ENCODE measurements at regions not wholly inside any gene's neighbourhood (a gene's known extent, or its start where the extent isn't known, plus 50 kb on each side); places are given as distances from the start of the nearest gene placed in this dataset.
"Not testable (repeated sequence)": the region's sequence is repeated elsewhere in the genome, so short reads cannot be mapped to it uniquely, and the experiment has no call there.

DNA sequence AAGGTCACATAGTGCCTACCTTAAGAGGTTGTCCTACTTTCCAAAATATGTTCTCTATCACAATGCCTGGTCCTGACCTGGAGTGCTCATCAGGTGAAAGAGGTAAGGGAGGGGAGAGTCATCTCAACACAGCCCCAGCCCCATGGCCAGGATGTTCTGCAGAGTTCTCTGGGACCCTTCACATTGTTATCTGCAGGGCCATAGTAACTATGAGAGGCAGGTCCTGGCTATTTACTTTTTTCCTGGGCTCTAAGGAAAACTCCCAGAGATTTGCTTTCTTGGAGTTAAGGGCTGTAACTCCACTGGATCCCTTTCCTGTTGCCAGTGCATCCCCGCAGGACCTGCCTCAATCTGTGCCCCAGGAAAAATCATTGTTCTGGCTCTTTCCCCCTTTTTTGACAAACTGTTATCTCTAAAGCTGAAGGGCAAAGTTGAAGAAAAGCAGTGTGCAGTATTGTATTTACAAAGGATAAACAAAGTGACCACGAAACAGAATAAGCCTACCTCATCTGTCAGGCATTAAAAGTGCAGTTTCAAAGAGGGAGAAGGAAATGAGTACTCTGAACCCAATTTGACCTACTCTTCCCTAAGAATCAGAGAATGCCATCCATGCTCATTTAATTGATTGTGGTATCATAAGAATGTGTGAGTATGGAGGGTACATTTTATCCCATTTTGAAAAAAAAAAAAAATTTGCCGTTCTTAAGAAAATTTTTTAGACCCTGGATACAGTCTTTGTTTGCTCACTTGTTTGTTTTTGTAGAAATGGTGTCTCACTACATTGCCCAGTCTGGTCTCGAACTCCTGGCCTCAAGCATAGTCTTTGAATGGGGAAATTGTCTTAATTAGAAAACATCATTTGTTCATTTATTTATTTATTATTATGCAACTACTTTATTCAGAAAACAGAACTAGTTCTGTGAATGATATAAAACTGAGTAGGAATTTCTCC is 149.6 kb downstream of the RHOU start:
- peaks cover 8% of the 10 kb centered on the region for H3K9me3 Mint-ChIP-seq
- no peak overlapping the region for H3K27ac Mint-ChIP-seq
- H3K27me3 Mint-ChIP-seq (ENCODE audit: low read depth), result peaks cover 9% of the 10 kb centered on the region
- intact Hi-C loops (cut with micrococcal nuclease), result no loop called here
- peaks cover 2% of the 10 kb centered on the region for H3K4me1 Mint-ChIP-seq (ENCODE audit: low read depth)
- no peak overlapping the region for H3K4me3 Mint-ChIP-seq (ENCODE audit: low read depth)
- DNase-seq (ENCODE audit: low spot score), result no peak
- H3K36me3 Mint-ChIP-seq (ENCODE audit: low read depth), result no peaks in the 10 kb centered on the region

DNA sequence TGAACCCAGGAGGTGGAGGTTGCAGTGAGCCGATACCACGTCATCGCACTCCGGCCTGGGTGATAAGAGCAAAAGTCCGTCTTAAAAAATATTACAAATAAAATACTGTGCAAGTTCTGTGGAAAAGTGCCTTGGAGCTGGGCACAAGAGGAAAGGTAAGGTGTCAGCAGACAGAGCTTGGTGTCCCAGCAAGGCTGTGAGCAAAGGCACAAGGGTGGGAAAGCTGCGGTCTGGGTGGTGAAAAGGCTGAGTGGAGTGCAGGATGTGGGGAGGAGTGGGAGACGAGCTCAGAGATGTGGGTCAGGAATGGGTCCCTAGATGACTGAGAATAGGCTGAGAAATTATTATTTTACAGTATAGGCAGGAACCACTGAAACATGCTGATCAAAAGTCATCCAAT is 150.6 kb downstream of the RHOU start:
- Mint-ChIP-seq H3K27me3 (ENCODE audit: low read depth) (peaks cover 16% of the 10 kb centered on the region), H3K4me3 (ENCODE audit: low read depth) (no peak overlapping the region), H3K36me3 (ENCODE audit: low read depth) (no peaks in the 10 kb centered on the region), H3K9me3 (peaks cover 8% of the 10 kb centered on the region), H3K4me1 (ENCODE audit: low read depth) (peaks cover 9% of the 10 kb centered on the region), H3K27ac (no peak overlapping the region)
- intact Hi-C loops (cut with micrococcal nuclease), result no loop called here
- DNase-seq (ENCODE audit: low spot score), result no peak

DNA sequence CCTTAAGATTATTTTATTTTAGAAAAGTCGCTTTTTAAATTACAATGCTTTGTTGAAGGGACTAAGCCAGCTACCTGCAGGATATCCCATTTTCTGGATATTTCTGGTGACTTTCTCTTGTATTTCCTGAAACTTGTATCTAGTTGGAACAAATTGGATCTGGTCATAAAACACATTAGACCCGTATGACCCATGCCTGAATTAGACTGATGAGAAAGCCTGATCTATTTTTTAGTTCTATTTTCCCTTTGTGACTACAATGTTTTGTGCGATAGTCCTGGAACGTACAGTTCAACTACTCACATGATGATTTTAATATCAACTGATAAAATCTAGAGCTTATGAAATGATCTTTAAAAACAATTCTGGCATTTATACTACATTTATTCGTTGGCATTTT is 151.8 kb downstream of the RHOU start:
- H3K27ac Mint-ChIP-seq, result no peak overlapping the region
- intact Hi-C loops (cut with micrococcal nuclease), result no loop called here
- no peak for DNase-seq (ENCODE audit: low spot score)
- H3K27me3 Mint-ChIP-seq (ENCODE audit: low read depth), result peaks cover 18% of the 10 kb centered on the region
- H3K4me1 Mint-ChIP-seq (ENCODE audit: low read depth), result peaks cover 12% of the 10 kb centered on the region
- H3K9me3 Mint-ChIP-seq, result peaks cover 8% of the 10 kb centered on the region
- H3K36me3 Mint-ChIP-seq (ENCODE audit: low read depth), result no peaks in the 10 kb centered on the region
- no peak overlapping the region for H3K4me3 Mint-ChIP-seq (ENCODE audit: low read depth)

DNA sequence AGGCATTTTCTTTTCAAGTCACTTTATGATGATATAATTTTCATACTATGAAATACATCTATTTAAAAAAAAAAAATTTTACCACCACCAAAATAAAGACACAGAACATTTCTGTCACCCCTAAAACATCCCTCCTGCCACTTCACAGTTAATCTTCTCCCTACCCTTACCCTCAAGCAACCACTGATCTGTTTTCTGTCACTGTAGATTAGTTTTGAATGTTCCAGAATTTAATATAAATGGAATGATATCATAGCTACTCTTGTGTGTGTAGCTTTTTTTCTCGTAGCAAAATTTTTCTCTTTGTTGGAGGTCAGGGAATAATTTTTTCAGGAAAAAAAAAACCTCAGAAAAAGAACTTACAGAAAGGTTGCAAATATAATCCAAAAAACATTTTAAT is 152.7 kb downstream of the RHOU start:
- Mint-ChIP-seq H3K27me3 (ENCODE audit: low read depth) (peaks cover 18% of the 10 kb centered on the region), H3K36me3 (ENCODE audit: low read depth) (no peaks in the 10 kb centered on the region), H3K9me3 (peaks cover 8% of the 10 kb centered on the region), H3K4me1 (ENCODE audit: low read depth) (peaks cover 12% of the 10 kb centered on the region), H3K27ac (no peak overlapping the region), H3K4me3 (ENCODE audit: low read depth) (no peak overlapping the region)
- no peak for DNase-seq (ENCODE audit: low spot score)
- intact Hi-C loops (cut with micrococcal nuclease), result no loop called here

DNA sequence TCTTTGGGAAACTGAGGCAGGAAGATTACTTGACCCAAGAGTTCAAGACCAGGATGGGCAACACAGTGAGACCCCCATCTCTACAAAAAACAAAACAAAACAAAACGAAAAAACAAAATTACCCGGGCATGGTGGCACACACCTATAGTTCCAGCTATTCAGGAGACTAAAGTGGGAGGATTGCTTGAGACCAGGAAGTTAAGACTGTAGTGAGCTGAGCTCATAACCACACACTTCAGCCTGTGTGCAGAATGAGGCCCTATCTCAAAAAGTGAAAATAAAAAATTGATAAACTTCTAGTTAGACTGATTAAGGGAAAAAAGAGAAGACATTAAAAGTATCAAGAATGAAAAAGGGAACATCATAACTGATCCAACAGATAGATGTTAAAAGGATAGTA is 154.0 kb downstream of the RHOU start:
- peaks cover 4% of the 10 kb centered on the region for H3K9me3 Mint-ChIP-seq
- peaks cover 18% of the 10 kb centered on the region for H3K27me3 Mint-ChIP-seq (ENCODE audit: low read depth)
- H3K4me1 Mint-ChIP-seq (ENCODE audit: low read depth), result peaks cover 12% of the 10 kb centered on the region
- intact Hi-C loops (cut with micrococcal nuclease), result no loop called here
- DNase-seq (ENCODE audit: low spot score), result no peak
- H3K4me3 Mint-ChIP-seq (ENCODE audit: low read depth), result no peak overlapping the region
- no peaks in the 10 kb centered on the region for H3K36me3 Mint-ChIP-seq (ENCODE audit: low read depth)
- no peak overlapping the region for H3K27ac Mint-ChIP-seq

DNA sequence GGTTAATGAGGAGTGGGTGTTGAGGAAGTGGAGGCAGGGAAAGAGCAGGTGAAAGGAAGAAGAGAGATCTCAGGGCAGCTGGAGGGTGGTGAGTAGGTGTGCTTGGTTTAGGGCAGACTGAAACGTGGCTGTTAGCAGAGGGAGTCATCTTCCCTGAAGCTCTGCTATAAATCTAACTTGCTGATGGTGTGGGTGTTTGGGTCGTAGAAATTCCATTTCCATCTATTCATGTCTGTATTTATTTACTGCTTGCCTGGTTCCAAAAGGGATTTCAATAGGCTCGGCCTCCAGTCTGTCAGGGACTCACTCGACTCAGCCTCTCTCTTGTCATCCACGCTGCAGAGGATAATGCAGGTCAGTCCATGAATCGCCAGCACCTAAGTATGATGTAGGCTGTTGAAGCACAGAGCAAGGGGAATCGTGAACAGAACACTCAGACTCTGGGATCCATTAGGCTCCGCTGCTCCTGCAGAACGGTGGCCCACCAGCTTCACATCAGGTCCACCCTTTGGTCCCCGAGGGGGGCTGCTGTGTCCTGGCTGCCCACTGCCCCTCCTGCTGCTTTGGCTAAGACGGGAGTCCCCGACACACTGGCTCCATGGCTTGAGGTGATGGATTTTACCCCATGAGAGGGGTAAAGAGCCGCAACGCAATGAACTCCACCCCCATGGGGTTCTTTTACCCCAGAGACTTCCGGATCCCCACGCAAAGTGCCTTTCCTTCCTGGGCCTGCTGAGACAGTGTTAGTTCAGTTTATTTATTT is 156.2 kb downstream of the RHOU start:
- H3K9me3 Mint-ChIP-seq, result no peaks in the 10 kb centered on the region
- no peak overlapping the region for H3K4me3 Mint-ChIP-seq (ENCODE audit: low read depth)
- intact Hi-C loops (cut with micrococcal nuclease), result no loop called here
- H3K4me1 Mint-ChIP-seq (ENCODE audit: low read depth), result peaks cover 12% of the 10 kb centered on the region
- H3K27me3 Mint-ChIP-seq (ENCODE audit: low read depth), result peaks cover 14% of the 10 kb centered on the region
- no peak for DNase-seq (ENCODE audit: low spot score)
- no peaks in the 10 kb centered on the region for H3K36me3 Mint-ChIP-seq (ENCODE audit: low read depth)
- no peak overlapping the region for H3K27ac Mint-ChIP-seq

DNA sequence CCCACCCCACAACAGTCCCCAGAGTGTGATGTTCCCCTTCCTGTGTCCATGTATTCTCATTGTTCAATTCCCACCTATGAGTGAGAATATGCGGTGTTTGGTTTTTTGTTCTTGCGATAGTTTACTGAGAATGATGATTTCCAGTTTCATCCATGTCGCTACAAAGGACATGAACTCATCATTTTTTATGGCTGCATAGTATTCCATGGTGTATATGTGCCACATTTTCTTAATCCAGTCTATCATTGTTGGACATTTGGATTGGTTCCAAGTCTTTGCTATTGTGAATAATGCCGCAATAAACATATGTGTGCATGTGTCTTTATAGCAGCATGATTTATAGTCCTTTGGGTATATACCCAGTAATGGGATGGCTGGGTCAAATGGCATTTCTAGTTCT is 156.9 kb downstream of the RHOU start:
- H3K4me3 Mint-ChIP-seq (ENCODE audit: low read depth); H3K9me3 Mint-ChIP-seq; DNase-seq (ENCODE audit: low spot score); H3K27ac Mint-ChIP-seq; intact Hi-C loops (cut with micrococcal nuclease); H3K36me3 Mint-ChIP-seq (ENCODE audit: low read depth): not testable (repeated sequence)
- Mint-ChIP-seq H3K4me1 (ENCODE audit: low read depth) (peaks cover 12% of the 10 kb centered on the region), H3K27me3 (ENCODE audit: low read depth) (peaks cover 14% of the 10 kb centered on the region)

DNA sequence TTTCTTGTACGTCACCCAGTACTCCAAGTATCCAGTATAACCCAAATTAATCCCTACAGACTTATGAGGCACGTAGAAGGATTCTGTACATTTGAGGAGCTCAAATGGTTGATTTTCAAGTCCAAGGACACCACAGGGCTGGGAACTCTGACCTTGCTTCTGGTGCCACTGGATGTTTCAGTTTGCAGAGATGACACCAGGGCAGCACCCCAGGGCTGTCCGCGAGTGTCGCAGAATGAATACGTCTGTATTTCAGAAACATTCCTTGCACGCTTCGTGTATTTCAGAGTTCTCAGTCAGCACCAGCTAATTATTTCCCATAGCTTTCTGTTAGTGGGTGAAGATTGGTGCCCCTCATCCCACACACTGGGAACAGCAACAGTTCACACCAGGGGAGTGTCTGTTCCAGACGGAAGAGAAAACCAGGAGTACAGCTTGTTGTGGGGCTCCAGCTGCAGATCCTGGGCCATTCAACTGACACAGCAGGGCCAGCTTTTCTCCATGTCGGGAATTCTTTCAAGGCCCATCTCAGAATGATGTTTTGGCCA is 159.2 kb downstream of the RHOU start:
- peaks cover 10% of the 10 kb centered on the region for H3K4me1 Mint-ChIP-seq (ENCODE audit: low read depth)
- DNase-seq (ENCODE audit: low spot score), result no peak
- no peaks in the 10 kb centered on the region for H3K9me3 Mint-ChIP-seq
- no peaks in the 10 kb centered on the region for H3K36me3 Mint-ChIP-seq (ENCODE audit: low read depth)
- H3K27me3 Mint-ChIP-seq (ENCODE audit: low read depth), result peaks cover 9% of the 10 kb centered on the region
- intact Hi-C loops (cut with micrococcal nuclease), result no loop called here
- no peak overlapping the region for H3K4me3 Mint-ChIP-seq (ENCODE audit: low read depth)
- H3K27ac Mint-ChIP-seq, result no peak overlapping the region

DNA sequence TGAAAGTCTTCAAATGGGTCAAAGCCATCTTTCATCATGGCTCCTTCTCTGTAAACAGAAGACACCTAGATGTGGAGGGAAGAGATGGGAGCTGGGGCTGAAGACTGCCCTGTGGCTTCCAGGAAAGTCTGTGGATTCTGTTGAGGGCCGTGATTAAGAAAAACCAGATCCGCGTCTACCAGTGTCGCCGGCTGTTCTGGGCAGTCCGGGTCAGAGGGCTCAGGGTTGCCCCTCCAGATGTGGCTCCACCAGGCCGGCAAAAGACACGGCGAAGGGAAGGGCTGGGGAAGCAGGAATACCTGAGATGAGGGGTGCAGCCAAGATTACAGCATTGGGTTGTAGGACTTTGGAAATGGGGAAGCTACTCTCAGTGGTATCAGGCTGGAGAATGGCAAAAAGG is 162.6 kb downstream of the RHOU start:
- H3K36me3 Mint-ChIP-seq (ENCODE audit: low read depth), result no peaks in the 10 kb centered on the region
- H3K9me3 Mint-ChIP-seq, result no peaks in the 10 kb centered on the region
- no peaks in the 10 kb centered on the region for H3K27me3 Mint-ChIP-seq (ENCODE audit: low read depth)
- DNase-seq (ENCODE audit: low spot score), result no peak
- intact Hi-C loops (cut with micrococcal nuclease), result no loop called here
- H3K27ac Mint-ChIP-seq, result no peak overlapping the region
- no peaks in the 10 kb centered on the region for H3K4me1 Mint-ChIP-seq (ENCODE audit: low read depth)
- no peak overlapping the region for H3K4me3 Mint-ChIP-seq (ENCODE audit: low read depth)

DNA sequence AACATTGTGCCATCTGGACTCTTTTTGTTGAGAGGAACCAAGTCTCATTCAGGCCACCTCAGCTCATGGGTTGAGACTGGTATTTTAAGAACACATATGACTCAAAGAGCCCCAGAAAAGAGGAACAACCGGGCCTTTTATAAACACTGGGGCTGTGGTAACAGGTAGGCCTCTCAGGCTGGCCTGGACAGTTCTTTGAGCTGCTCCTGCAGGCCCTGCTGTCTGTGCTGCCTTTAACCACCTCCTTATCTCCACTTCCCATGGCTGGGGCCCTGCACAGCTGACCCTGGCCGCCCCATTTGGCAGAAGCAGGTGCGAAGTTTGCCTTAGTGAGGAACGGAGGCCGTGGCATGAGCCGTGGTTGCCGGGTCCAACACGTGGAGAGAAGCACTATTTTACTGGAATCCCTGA is 163.3 kb downstream of the RHOU start:
- DNase-seq (ENCODE audit: low spot score), result no peak
- intact Hi-C loops (cut with micrococcal nuclease), result no loop called here
- Mint-ChIP-seq H3K4me3 (ENCODE audit: low read depth) (no peak overlapping the region), H3K4me1 (ENCODE audit: low read depth) (no peaks in the 10 kb centered on the region), H3K9me3 (no peaks in the 10 kb centered on the region), H3K27me3 (ENCODE audit: low read depth) (peaks cover 1% of the 10 kb centered on the region), H3K36me3 (ENCODE audit: low read depth) (no peaks in the 10 kb centered on the region), H3K27ac (no peak overlapping the region)

DNA sequence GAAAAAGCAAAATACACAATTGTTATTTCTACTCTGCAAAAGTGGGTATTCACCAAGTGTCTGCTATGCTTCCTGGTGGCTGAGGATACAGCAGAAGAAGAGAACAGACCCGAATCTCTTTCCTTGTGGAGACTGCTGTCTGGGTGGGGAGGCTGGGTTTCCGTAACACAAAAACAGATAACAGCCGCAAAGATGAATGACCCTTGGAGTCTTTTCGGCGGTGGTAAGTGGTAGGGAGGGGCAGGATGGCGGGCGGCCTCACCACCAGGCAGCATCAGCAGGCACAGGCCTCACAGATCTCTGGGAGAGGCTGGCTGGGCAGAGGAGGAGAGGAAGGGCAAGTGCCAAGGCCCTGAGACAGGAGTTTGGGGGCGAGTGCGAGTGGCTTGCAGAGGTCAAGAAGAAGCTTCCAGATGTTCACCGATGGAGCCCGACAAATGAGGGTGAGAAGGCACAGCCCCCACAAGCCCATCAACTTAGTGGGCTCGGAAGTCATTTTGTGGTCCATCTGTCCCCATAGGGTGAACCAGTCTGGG is 164.2 kb downstream of the RHOU start:
- no peak overlapping the region for H3K27ac Mint-ChIP-seq
- DNase-seq (ENCODE audit: low spot score), result no peak
- H3K27me3 Mint-ChIP-seq (ENCODE audit: low read depth), result peaks cover 1% of the 10 kb centered on the region
- H3K9me3 Mint-ChIP-seq, result no peaks in the 10 kb centered on the region
- H3K4me1 Mint-ChIP-seq (ENCODE audit: low read depth), result no peaks in the 10 kb centered on the region
- intact Hi-C loops (cut with micrococcal nuclease), result no loop called here
- H3K36me3 Mint-ChIP-seq (ENCODE audit: low read depth), result no peaks in the 10 kb centered on the region
- H3K4me3 Mint-ChIP-seq (ENCODE audit: low read depth), result no peak overlapping the region

DNA sequence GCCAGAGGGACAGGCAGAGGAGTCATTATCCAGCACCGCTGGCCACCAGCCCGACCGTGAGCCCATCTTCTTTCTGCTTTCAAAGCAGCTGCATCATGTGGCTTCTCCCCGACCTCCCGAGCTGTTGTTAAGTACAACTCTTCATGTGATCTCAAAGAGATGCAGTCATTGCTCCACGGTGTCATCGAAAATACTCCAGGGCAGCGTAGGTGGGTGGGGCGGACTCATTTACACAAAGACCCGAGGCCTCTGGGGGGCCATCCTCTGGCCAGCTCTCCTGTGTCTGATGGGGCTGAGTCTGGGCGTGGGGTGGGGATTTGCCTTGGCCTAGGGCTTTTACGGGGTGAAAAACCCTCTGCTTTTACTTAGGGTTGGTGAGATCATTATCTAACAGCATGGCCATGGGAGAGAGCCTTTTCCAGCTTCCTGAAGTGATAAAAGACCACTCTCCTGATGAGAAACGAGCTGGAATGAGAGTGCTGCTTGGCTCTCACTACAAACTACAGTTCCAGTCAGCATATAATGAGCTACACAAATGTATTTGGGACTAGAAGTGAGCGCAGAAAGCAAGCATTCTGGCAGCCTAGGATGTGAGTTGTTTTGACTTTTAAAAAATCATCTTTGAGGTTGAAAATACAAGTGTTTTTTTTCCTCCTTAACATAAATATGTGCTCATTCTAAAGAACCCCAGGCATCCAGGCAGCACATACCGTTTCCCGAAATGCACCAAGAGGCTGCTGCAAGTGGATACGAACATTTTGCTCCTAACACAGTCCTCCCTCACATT is 165.0 kb downstream of the RHOU start:
- Mint-ChIP-seq H3K4me1 (ENCODE audit: low read depth) (no peaks in the 10 kb centered on the region), H3K4me3 (ENCODE audit: low read depth) (no peak overlapping the region), H3K36me3 (ENCODE audit: low read depth) (no peaks in the 10 kb centered on the region), H3K27ac (no peak overlapping the region), H3K9me3 (no peaks in the 10 kb centered on the region), H3K27me3 (ENCODE audit: low read depth) (peaks cover 4% of the 10 kb centered on the region)
- no peak for DNase-seq (ENCODE audit: low spot score)
- intact Hi-C loops (cut with micrococcal nuclease), result no loop called here
